OCI-LY7 (cell line): ENCODE measurements at regions not wholly inside any gene's neighbourhood (a gene's known extent, or its start where the extent isn't known, plus 50 kb on each side); places are given as distances from the start of the nearest gene placed in this dataset.

Experiments
- BruUV-seq: library from RNA; stranded (reverse); fragments of 400-500 nt; replicated peaks from 2 replicates; lab custom pipeline; 2021; lab: Mats Ljungman, UMichigan
- CTCF ChIA-PET: fragments of 300-600 bp; sonication (Branson Sonifier 250); formaldehyde crosslinking; loops from one replicate; lab custom pipeline; 2022; ENCODE audit warnings: antibody characterized with exemption; ENCODE audit not compliant: unreplicated experiment; lab: Charles Lee
- POLR2A ChIA-PET: fragments of 300-600 bp; sonication (Branson Sonifier 250); formaldehyde crosslinking; loops from one replicate; lab custom pipeline; 2022; ENCODE audit warnings: antibody characterized with exemption; lab: Charles Lee
- DNase-seq: peaks from one replicate; pipeline ENCODE4 v3.0.0-alpha.2; 2015; ENCODE audit warnings: low spot score
- H2AFZ ChIP-seq: fragments of 200-600 bp; sonication (generic), shearing (Covaris generic); 2 replicates; pipeline ENCODE4 v1.6.1; 2014; ENCODE audit warnings: mild to moderate bottlenecking, antibody characterized with exemption, low read length, moderate library complexity
- H3K27ac ChIP-seq: fragments of 200-600 bp; sonication (generic); 2 replicates; pipeline ENCODE4 v1.5.1; 2014; ENCODE audit warnings: mixed run types, low read depth, mild to moderate bottlenecking, moderate library complexity, low read length, inconsistent platforms; ENCODE audit not compliant: poor library complexity, severe bottlenecking
- H3K36me3 ChIP-seq: fragments of 200-600 bp; sonication (generic); 2 replicates; pipeline ENCODE4 v1.6.1; 2014; ENCODE audit warnings: mild to moderate bottlenecking, antibody characterized with exemption, low read length, moderate library complexity, mixed read lengths; ENCODE audit not compliant: insufficient read depth
- H3K4me1 ChIP-seq: fragments of 200-600 bp; sonication (generic); 2 replicates; pipeline ENCODE4 v1.5.1; 2014; ENCODE audit warnings: mild to moderate bottlenecking, low read length; ENCODE audit not compliant: insufficient read depth, poor library complexity, severe bottlenecking
- H3K4me2 ChIP-seq: fragments of 200-600 bp; sonication (generic); 2 replicates; pipeline ENCODE4 v1.6.1; 2014; ENCODE audit warnings: mild to moderate bottlenecking, low read length
- H3K4me3 ChIP-seq: fragments of 200-600 bp; sonication (generic); 2 replicates; pipeline ENCODE4 v1.5.1; 2014; ENCODE audit warnings: mild to moderate bottlenecking, low read depth, low read length; ENCODE audit not compliant: poor library complexity, severe bottlenecking
- H3K79me2 ChIP-seq: fragments of 200-600 bp; sonication (generic); 2 replicates; pipeline ENCODE4 v1.6.1; 2016; ENCODE audit warnings: low read depth, mild to moderate bottlenecking, low read length, moderate library complexity, mixed read lengths; ENCODE audit not compliant: insufficient read depth
- H3K9me2 ChIP-seq: fragments of 200-600 bp; sonication (generic); 2 replicates; pipeline ENCODE4 v1.6.1; 2016; ENCODE audit warnings: mild to moderate bottlenecking, low read length, mixed read lengths; ENCODE audit not compliant: insufficient read depth
- H3K9me3 ChIP-seq: fragments of 200-600 bp; sonication (generic); 2 replicates; pipeline ENCODE4 v1.6.1; 2014; ENCODE audit warnings: mild to moderate bottlenecking, mixed run types, low read length, mixed read lengths
- H4K20me1 ChIP-seq: fragments of 200-600 bp; sonication (generic); 2 replicates; pipeline ENCODE4 v1.6.1; 2014; ENCODE audit warnings: mild to moderate bottlenecking, antibody characterized with exemption, low read length, moderate library complexity, mixed read lengths; ENCODE audit not compliant: insufficient read depth
- EZH2phosphoT487 ChIP-seq: fragments of 200-600 bp; sonication (generic); IDR thresholded peaks from 2 replicates; pipeline ENCODE4 v1.6.1; 2018; ENCODE audit warnings: low read depth, borderline replicate concordance, mild to moderate bottlenecking, mixed run types, antibody characterized with exemption, low read length, moderate library complexity, mixed read lengths
- intact Hi-C: fragments of 100-400 bp; cut with micrococcal nuclease; formaldehyde crosslinking; loops from one replicate; pipeline ENCODE4 v1.10.0; 2022; ENCODE audit not compliant: unreplicated experiment
- TF ChIP-seq, protein P1 (sequence below): fragments of 200-600 bp; sonication (generic); conservative IDR thresholded peaks from 2 replicates; pipeline ENCODE4 v1.5.1; 2014; ENCODE audit warnings: mild to moderate bottlenecking, antibody characterized with exemption, low read length, moderate library complexity, mixed read lengths

DNA sequence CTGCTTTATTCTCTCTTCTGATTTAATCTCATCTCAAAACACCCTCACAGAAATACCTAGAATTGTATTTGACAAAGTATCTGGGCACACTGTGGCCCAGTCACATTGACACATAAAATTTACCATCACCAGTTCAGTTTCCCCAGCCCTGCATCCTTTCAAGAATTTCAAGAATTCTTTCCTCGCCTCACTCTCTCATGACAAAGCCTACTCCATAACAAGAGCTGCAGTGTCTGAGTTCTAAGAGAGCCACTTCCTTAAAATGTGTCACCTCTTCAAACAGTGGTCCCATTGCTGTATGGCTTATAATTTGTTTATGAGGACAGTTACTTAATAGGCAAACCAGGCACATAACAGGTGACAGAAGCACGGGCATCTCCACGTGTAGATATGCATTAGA lies 90.9 kb upstream of the STK39 start:
- Histone ChIP-seq H2AFZ (no peak overlapping the region), H3K4me1 (no peaks in the 10 kb centered on the region), H3K9me3 (no peaks in the 10 kb centered on the region), H3K4me3 (no peak overlapping the region), H3K36me3 (no peaks in the 10 kb centered on the region), H3K4me2 (no peak overlapping the region), H3K79me2 (no peaks in the 10 kb centered on the region), H4K20me1 (no peaks in the 10 kb centered on the region), H3K9me2 (no peaks in the 10 kb centered on the region), H3K27ac (no peak overlapping the region)
- ChIA-PET POLR2A (no interaction called here), CTCF (no interaction called here)
- no peak for DNase-seq
- BruUV-seq = no TSS peak
- intact Hi-C loops = loop anchor here (5.0 kb wide), 1 partner anchor 201 kb away; no protein-coding TSS in a partner anchor
- TF ChIP-seq EZH2phosphoT487 = no peak
- TF ChIP-seq, protein P1, sequence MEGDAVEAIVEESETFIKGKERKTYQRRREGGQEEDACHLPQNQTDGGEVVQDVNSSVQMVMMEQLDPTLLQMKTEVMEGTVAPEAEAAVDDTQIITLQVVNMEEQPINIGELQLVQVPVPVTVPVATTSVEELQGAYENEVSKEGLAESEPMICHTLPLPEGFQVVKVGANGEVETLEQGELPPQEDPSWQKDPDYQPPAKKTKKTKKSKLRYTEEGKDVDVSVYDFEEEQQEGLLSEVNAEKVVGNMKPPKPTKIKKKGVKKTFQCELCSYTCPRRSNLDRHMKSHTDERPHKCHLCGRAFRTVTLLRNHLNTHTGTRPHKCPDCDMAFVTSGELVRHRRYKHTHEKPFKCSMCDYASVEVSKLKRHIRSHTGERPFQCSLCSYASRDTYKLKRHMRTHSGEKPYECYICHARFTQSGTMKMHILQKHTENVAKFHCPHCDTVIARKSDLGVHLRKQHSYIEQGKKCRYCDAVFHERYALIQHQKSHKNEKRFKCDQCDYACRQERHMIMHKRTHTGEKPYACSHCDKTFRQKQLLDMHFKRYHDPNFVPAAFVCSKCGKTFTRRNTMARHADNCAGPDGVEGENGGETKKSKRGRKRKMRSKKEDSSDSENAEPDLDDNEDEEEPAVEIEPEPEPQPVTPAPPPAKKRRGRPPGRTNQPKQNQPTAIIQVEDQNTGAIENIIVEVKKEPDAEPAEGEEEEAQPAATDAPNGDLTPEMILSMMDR = no peak

- no peak overlapping the region for H3K27ac ChIP-seq
- TF ChIP-seq, protein P1 = no peak
- TF ChIP-seq EZH2phosphoT487 = no peak
- POLR2A ChIA-PET = interaction anchor here (1.0 kb wide), 1 partner anchor 13 kb away, joined by 3 read pairs; no protein-coding TSS in a partner anchor
- CTCF ChIA-PET = no interaction called here
- no peak overlapping the region for H2AFZ ChIP-seq
- no peak for DNase-seq
- H3K9me2 ChIP-seq = no peaks in the 10 kb centered on the region
- no TSS peak for BruUV-seq
- no peaks in the 10 kb centered on the region for H3K9me3 ChIP-seq
- no peak overlapping the region for H3K4me2 ChIP-seq
- H4K20me1 ChIP-seq = no peaks in the 10 kb centered on the region
- H3K4me3 ChIP-seq = no peak overlapping the region
- H3K4me1 ChIP-seq = no peaks in the 10 kb centered on the region
- H3K36me3 ChIP-seq = no peaks in the 10 kb centered on the region
- H3K79me2 ChIP-seq = no peaks in the 10 kb centered on the region
- intact Hi-C loops = loop anchor here (5.0 kb wide), 1 partner anchor 202 kb away; no protein-coding TSS in a partner anchor
Observed at GRCh38 chr2:168338803-168339437, 91.5 kb upstream of the STK39 start.

DNA sequence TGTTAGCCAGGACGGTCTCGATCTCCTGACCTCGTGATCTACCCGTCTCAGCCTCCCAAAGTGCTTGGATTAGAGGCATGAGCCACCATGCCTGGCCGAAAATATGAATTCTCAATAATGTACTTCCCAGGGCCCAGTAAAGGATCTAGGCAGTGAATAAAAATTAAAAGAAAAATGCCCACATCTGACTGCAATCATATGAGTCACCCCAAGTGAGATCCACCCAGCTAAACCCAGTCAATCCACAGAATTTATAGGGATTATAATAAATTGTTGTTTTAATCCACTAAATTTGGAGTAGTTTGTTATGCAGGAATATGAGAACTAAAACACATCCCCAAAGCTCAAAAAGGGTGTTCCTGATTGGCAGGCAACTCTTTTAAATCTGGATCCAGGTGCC lies 93.5 kb upstream of the STK39 start:
- ChIA-PET CTCF (no interaction called here), POLR2A (no interaction called here)
- intact Hi-C loops = loop anchor here (10.0 kb wide), 2 partner anchors 274 to 344 kb away; no protein-coding TSS in a partner anchor
- Histone ChIP-seq H3K4me3 (no peak overlapping the region), H3K79me2 (no peaks in the 10 kb centered on the region), H3K27ac (no peak overlapping the region), H3K4me2 (no peak overlapping the region), H3K36me3 (no peaks in the 10 kb centered on the region), H4K20me1 (no peaks in the 10 kb centered on the region), H3K4me1 (peaks cover 8% of the 10 kb centered on the region), H3K9me2 (no peaks in the 10 kb centered on the region), H2AFZ (no peak overlapping the region), H3K9me3 (no peaks in the 10 kb centered on the region)
- TF ChIP-seq EZH2phosphoT487 = no peak
- TF ChIP-seq, protein P1 = no peak
- BruUV-seq = no TSS peak
- no peak for DNase-seq
